A549 (cell line): ENCODE measurements at regions not wholly inside any gene's neighbourhood (a gene's known extent, or its start where the extent isn't known, plus 50 kb on each side); places are given as distances from the start of the nearest gene placed in this dataset.

Source experiments
- CTCF ChIP-seq: fragments of >200 bp; sonication (Bioruptor Twin); formaldehyde crosslinking; IDR thresholded peaks from 3 replicates; pipeline ENCODE4 v1.5.1; 2016
- ESRRA ChIP-seq: fragments of 150-350 bp; IDR thresholded peaks from 2 replicates; pipeline ENCODE4 v1.6.1; 2014; ENCODE audit warnings: mild to moderate bottlenecking, low read length, borderline replicate concordance
- HEYL ChIP-seq: fragments of 250-450 bp; sonication (Bioruptor Pico); IDR thresholded peaks from 2 replicates; pipeline ENCODE4 v1.8.0; 2021; ENCODE audit warnings: mild to moderate bottlenecking, moderate library complexity
- JUN ChIP-seq, 2 experiments: fragments of >200 bp; sonication (Bioruptor Twin); formaldehyde crosslinking; IDR thresholded peaks; 2 replicates in 1 of 2; 3 replicates in 1 of 2; pipeline ENCODE4 v1.6.1; 2016 to 2017
- POLR2AphosphoS2 ChIP-seq: conservative IDR thresholded peaks from 2 replicates; pipeline ENCODE4 v1.6.1; 2012; ENCODE audit warnings: low read length, improper control_type of control experiment, inconsistent platforms
- REST ChIP-seq: fragments of 200-600 bp; sonication (generic); IDR thresholded peaks from 2 replicates; pipeline ENCODE4 v1.6.1; 2016; ENCODE audit warnings: antibody characterized with exemption, mild to moderate bottlenecking, moderate library complexity
- RFX5 ChIP-seq: fragments of 450-650 bp; IDR thresholded peaks from 2 replicates; pipeline ENCODE4 v1.7.1; 2014; ENCODE audit warnings: antibody characterized with exemption, mild to moderate bottlenecking, moderate library complexity

GRCh38 chr5:167665841-167666375, 625.5 kb upstream of the WWC1 start:
- TF ChIP-seq JUN (IDR thresholded peaks at IDR 0.05): no peak
- no peak for TF ChIP-seq RFX5
- no peak for TF ChIP-seq POLR2AphosphoS2
- no peak for TF ChIP-seq HEYL (CRISPR knock-in tag)
- TF ChIP-seq REST: no peak
- no peak for TF ChIP-seq CTCF
- no peak for TF ChIP-seq ESRRA
